ENCODE measurements at regions not wholly inside any gene's neighbourhood (a gene's known extent, or its start where the extent isn't known, plus 50 kb on each side); places are given as distances from the start of the nearest gene placed in this dataset.

- no peak for TF ChIP-seq EZH2phosphoT487 (IDR thresholded peaks at IDR 0.05; ENCODE audit: borderline replicate concordance, low read depth)
- TF ChIP-seq CTCF (IDR thresholded peaks at IDR 0.05): no peak
- no peak for TF ChIP-seq JUND (IDR thresholded peaks at IDR 0.05)
- TF ChIP-seq EP300 (IDR thresholded peaks at IDR 0.05; ENCODE audit: borderline replicate concordance in 1 of 2, low read depth in 1 of 2, low read length in 1 of 2): no peak
- TF ChIP-seq POLR2AphosphoS5 (IDR thresholded peaks at IDR 0.05; ENCODE audit: low read depth, low read length): no peak
- TF ChIP-seq TAF1 (IDR thresholded peaks at IDR 0.05; ENCODE audit: borderline replicate concordance, low read depth, low read length): no peak
- TF ChIP-seq, protein P1, sequence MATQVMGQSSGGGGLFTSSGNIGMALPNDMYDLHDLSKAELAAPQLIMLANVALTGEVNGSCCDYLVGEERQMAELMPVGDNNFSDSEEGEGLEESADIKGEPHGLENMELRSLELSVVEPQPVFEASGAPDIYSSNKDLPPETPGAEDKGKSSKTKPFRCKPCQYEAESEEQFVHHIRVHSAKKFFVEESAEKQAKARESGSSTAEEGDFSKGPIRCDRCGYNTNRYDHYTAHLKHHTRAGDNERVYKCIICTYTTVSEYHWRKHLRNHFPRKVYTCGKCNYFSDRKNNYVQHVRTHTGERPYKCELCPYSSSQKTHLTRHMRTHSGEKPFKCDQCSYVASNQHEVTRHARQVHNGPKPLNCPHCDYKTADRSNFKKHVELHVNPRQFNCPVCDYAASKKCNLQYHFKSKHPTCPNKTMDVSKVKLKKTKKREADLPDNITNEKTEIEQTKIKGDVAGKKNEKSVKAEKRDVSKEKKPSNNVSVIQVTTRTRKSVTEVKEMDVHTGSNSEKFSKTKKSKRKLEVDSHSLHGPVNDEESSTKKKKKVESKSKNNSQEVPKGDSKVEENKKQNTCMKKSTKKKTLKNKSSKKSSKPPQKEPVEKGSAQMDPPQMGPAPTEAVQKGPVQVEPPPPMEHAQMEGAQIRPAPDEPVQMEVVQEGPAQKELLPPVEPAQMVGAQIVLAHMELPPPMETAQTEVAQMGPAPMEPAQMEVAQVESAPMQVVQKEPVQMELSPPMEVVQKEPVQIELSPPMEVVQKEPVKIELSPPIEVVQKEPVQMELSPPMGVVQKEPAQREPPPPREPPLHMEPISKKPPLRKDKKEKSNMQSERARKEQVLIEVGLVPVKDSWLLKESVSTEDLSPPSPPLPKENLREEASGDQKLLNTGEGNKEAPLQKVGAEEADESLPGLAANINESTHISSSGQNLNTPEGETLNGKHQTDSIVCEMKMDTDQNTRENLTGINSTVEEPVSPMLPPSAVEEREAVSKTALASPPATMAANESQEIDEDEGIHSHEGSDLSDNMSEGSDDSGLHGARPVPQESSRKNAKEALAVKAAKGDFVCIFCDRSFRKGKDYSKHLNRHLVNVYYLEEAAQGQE (IDR thresholded peaks at IDR 0.05; ENCODE audit: low read depth, low read length): no peak
- TF ChIP-seq GABPA (IDR thresholded peaks at IDR 0.05; ENCODE audit: low read depth): no peak
These were observed 228.4 kb upstream of the COPS8 start for GRCh38 chr2:236857246-236857645.
